ENCODE measurements at regions not wholly inside any gene's neighbourhood (a gene's known extent, or its start where the extent isn't known, plus 50 kb on each side); places are given as distances from the start of the nearest gene placed in this dataset.

- TF ChIP-seq, protein P1, sequence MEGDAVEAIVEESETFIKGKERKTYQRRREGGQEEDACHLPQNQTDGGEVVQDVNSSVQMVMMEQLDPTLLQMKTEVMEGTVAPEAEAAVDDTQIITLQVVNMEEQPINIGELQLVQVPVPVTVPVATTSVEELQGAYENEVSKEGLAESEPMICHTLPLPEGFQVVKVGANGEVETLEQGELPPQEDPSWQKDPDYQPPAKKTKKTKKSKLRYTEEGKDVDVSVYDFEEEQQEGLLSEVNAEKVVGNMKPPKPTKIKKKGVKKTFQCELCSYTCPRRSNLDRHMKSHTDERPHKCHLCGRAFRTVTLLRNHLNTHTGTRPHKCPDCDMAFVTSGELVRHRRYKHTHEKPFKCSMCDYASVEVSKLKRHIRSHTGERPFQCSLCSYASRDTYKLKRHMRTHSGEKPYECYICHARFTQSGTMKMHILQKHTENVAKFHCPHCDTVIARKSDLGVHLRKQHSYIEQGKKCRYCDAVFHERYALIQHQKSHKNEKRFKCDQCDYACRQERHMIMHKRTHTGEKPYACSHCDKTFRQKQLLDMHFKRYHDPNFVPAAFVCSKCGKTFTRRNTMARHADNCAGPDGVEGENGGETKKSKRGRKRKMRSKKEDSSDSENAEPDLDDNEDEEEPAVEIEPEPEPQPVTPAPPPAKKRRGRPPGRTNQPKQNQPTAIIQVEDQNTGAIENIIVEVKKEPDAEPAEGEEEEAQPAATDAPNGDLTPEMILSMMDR (IDR thresholded peaks at IDR 0.05), result no peak
- TF ChIP-seq EP300 (IDR thresholded peaks at IDR 0.05) (peak in 1 of 4 donors; percentile 7), POLR2AphosphoS5 (IDR thresholded peaks at IDR 0.05) (peak in 2 of 4 donors; percentile 14 to 39)
Observed at GRCh38 chr10:4279655-4280054, 494.6 kb upstream of the KLF6 start.

Measured in sigmoid colon (tissue), 4 donors.